ENCODE measurements at regions not wholly inside any gene's neighbourhood (a gene's known extent, or its start where the extent isn't known, plus 50 kb on each side); places are given as distances from the start of the nearest gene placed in this dataset.

DNA sequence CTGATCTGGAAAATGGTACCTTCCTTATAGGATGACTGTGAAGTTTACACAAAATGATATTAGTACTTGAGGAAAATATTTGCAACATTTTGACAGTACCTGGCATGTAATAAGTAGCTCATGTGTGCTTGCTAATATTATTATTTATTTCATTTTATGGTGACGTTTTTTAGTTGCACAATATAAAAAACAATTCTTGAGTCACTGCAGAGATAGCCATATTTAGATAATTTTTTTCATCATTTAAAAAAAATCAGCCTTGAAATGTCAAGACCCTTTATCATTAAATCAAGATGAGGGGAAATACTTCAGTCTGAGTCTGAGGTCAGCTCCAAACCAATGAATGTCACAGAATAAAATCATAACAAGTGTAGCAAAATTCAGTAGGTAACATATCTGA, 196.8 kb upstream of the RUNX1 start:
- no peak for TF ChIP-seq CTCF (IDR thresholded peaks at IDR 0.05; ENCODE audit: insufficient read depth, low read length)
- TF ChIP-seq, protein P1, sequence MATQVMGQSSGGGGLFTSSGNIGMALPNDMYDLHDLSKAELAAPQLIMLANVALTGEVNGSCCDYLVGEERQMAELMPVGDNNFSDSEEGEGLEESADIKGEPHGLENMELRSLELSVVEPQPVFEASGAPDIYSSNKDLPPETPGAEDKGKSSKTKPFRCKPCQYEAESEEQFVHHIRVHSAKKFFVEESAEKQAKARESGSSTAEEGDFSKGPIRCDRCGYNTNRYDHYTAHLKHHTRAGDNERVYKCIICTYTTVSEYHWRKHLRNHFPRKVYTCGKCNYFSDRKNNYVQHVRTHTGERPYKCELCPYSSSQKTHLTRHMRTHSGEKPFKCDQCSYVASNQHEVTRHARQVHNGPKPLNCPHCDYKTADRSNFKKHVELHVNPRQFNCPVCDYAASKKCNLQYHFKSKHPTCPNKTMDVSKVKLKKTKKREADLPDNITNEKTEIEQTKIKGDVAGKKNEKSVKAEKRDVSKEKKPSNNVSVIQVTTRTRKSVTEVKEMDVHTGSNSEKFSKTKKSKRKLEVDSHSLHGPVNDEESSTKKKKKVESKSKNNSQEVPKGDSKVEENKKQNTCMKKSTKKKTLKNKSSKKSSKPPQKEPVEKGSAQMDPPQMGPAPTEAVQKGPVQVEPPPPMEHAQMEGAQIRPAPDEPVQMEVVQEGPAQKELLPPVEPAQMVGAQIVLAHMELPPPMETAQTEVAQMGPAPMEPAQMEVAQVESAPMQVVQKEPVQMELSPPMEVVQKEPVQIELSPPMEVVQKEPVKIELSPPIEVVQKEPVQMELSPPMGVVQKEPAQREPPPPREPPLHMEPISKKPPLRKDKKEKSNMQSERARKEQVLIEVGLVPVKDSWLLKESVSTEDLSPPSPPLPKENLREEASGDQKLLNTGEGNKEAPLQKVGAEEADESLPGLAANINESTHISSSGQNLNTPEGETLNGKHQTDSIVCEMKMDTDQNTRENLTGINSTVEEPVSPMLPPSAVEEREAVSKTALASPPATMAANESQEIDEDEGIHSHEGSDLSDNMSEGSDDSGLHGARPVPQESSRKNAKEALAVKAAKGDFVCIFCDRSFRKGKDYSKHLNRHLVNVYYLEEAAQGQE (IDR thresholded peaks at IDR 0.05; ENCODE audit: insufficient replicate concordance, low read depth) = no peak
- no peak for TF ChIP-seq POLR2AphosphoS5 (IDR thresholded peaks at IDR 0.05; ENCODE audit: low read depth)
- TF ChIP-seq GABPA (IDR thresholded peaks at IDR 0.05; ENCODE audit: low read depth) = no peak
- TF ChIP-seq SPI1 (IDR thresholded peaks at IDR 0.05; ENCODE audit: borderline replicate concordance, low read depth) = no peak

Data from HL-60 (cell line).